Tibial nerve (tissue), 3 donors: ENCODE measurements at regions not wholly inside any gene's neighbourhood (a gene's known extent, or its start where the extent isn't known, plus 50 kb on each side); places are given as distances from the start of the nearest gene placed in this dataset.

ENCODE experiments used
- CTCF ChIP-seq, 5 experiments: fragments of 200-600 bp in 3 of 5; fragments of 450-650 bp in 2 of 5; sonication (generic) in 3 of 5; IDR thresholded peaks; one replicate each; pipeline ENCODE4 v1.5.1; 2016 to 2019; ENCODE audit warnings: antibody characterized with exemption in 5 of 5, mild to moderate bottlenecking in 3 of 5, moderate library complexity in 2 of 5
- POLR2A ChIP-seq, 2 donors: fragments of 450-650 bp; IDR thresholded peaks; one replicate each; pipeline ENCODE4 v1.6.1; 2017; ENCODE audit warnings: antibody characterized with exemption in 2 of 2, mild to moderate bottlenecking in 2 of 2, moderate library complexity in 2 of 2

DNA sequence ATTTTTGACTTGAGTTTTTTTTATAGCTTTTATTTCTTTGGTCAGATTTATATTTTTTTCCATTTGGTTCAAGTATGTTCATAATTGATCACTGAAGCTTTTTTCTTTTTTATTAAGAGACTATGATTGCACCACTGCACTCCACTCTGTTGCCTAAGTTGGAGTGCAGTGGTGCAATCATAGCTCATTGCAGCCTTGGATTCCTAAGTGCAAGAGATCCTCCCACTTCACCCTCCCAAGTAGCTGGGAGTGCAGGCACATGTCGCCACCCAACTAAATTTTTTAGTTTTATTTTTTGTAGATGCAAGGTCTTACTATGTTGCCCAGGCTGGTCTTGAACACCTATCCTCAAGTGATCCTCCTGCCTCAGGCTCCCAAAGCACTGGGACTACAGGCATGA lies 97.7 kb upstream of the KIF5B start:
- TF ChIP-seq CTCF (IDR thresholded peaks at IDR 0.05) = no peak
- no peak for TF ChIP-seq POLR2A (IDR thresholded peaks at IDR 0.05)
